Fibroblast of skin of right biceps (primary cell): ENCODE measurements at regions not wholly inside any gene's neighbourhood (a gene's known extent, or its start where the extent isn't known, plus 50 kb on each side); places are given as distances from the start of the nearest gene placed in this dataset.

Experiments
- DNase-seq: peaks from one replicate; pipeline ENCODE4 v3.0.0-alpha.2; 2013

GRCh38 chr17:77507111-77507885 lies 366.5 kb downstream of the SEC14L1 start:
- no peak for DNase-seq

GRCh38 chr17:77508047-77508715 lies 367.4 kb downstream of the SEC14L1 start:
- DNase-seq = no peak

GRCh38 chr17:77509089-77509488 lies 368.3 kb downstream of the SEC14L1 start:
- DNase-seq = no peak

GRCh38 chr17:77509599-77509998 lies 368.8 kb downstream of the SEC14L1 start:
- no peak for DNase-seq

- DNase-seq = no peak
These were observed 369.5 kb downstream of the SEC14L1 start for GRCh38 chr17:77510133-77510796.

GRCh38 chr17:77511514-77512061 lies 370.8 kb downstream of the SEC14L1 start:
- DNase-seq = no peak

- DNase-seq = peak; percentile 31
These were observed 371.5 kb downstream of the SEC14L1 start for GRCh38 chr17:77512062-77512946.

- DNase-seq = no peak
These were observed 372.3 kb downstream of the SEC14L1 start for GRCh38 chr17:77513045-77513444.

GRCh38 chr17:77515227-77515626 lies 374.5 kb downstream of the SEC14L1 start:
- no peak for DNase-seq

GRCh38 chr17:77516902-77517301 lies 376.1 kb downstream of the SEC14L1 start:
- peak; percentile 92 for DNase-seq

GRCh38 chr17:77521076-77521475 lies 380.3 kb downstream of the SEC14L1 start:
- no peak for DNase-seq

- DNase-seq = no peak
These were observed 382.8 kb downstream of the SEC14L1 start for GRCh38 chr17:77523540-77523939.

- no peak for DNase-seq
These were observed 385.5 kb downstream of the SEC14L1 start for GRCh38 chr17:77526259-77526711.

GRCh38 chr17:77526728-77527350 lies 386.1 kb downstream of the SEC14L1 start:
- DNase-seq = no peak

GRCh38 chr17:77527409-77527808 lies 386.6 kb downstream of the SEC14L1 start:
- no peak for DNase-seq

- DNase-seq = no peak
These were observed 387.2 kb downstream of the SEC14L1 start for GRCh38 chr17:77527836-77528505.

GRCh38 chr17:77528516-77529327 lies 388.0 kb downstream of the SEC14L1 start:
- no peak for DNase-seq

- no peak for DNase-seq
These were observed 388.5 kb downstream of the SEC14L1 start for GRCh38 chr17:77529328-77529650.

GRCh38 chr17:77530591-77530990 lies 389.8 kb downstream of the SEC14L1 start:
- DNase-seq = no peak

- no peak for DNase-seq
These were observed 390.2 kb downstream of the SEC14L1 start for GRCh38 chr17:77531002-77531401.

GRCh38 chr17:77531641-77532040 lies 390.9 kb downstream of the SEC14L1 start:
- no peak for DNase-seq
